ENCODE measurements at regions not wholly inside any gene's neighbourhood (a gene's known extent, or its start where the extent isn't known, plus 50 kb on each side); places are given as distances from the start of the nearest gene placed in this dataset.
"Not testable (repeated sequence)": the region's sequence is repeated elsewhere in the genome, so short reads cannot be mapped to it uniquely, and the experiment has no call there.

GRCh38 chr13:28573595-28574373, 78.9 kb upstream of the FLT1 start:
- no peak for DNase-seq (ENCODE audit: low read depth)

- no peak for DNase-seq (ENCODE audit: low read depth)
Measured at GRCh38 chr13:28572871-28573270, 77.9 kb upstream of the FLT1 start.

- DNase-seq (ENCODE audit: low read depth): not testable (repeated sequence)
Measured at GRCh38 chr13:28570356-28570755, 75.4 kb upstream of the FLT1 start.

GRCh38 chr13:28569886-28570285, 75.0 kb upstream of the FLT1 start:
- DNase-seq (ENCODE audit: low read depth): no peak

GRCh38 chr13:28568286-28568685, 73.4 kb upstream of the FLT1 start:
- DNase-seq (ENCODE audit: low read depth): no peak

GRCh38 chr13:28566891-28567290, 72.0 kb upstream of the FLT1 start:
- DNase-seq (ENCODE audit: low read depth): no peak

- DNase-seq (ENCODE audit: low read depth): no peak
Measured at GRCh38 chr13:28566283-28566682, 71.4 kb upstream of the FLT1 start.

GRCh38 chr13:28564030-28564429, 69.1 kb upstream of the FLT1 start:
- no peak for DNase-seq (ENCODE audit: low read depth)

- DNase-seq (ENCODE audit: low read depth): no peak
Measured at GRCh38 chr13:28563609-28564008, 68.7 kb upstream of the FLT1 start.

- no peak for DNase-seq (ENCODE audit: low read depth)
Measured at GRCh38 chr13:28560612-28561011, 65.7 kb upstream of the FLT1 start.

- DNase-seq (ENCODE audit: low read depth): no peak
Measured at GRCh38 chr13:28559636-28560259, 64.8 kb upstream of the FLT1 start.

- no peak for DNase-seq (ENCODE audit: low read depth)
Measured at GRCh38 chr13:28558567-28558966, 63.6 kb upstream of the FLT1 start.

- DNase-seq (ENCODE audit: low read depth): peak; percentile 82
Measured at GRCh38 chr13:28557725-28558520, 63.0 kb upstream of the FLT1 start.

- DNase-seq (ENCODE audit: low read depth): no peak
Measured at GRCh38 chr13:28555096-28555495, 60.2 kb upstream of the FLT1 start.

- DNase-seq (ENCODE audit: low read depth): no peak
Measured at GRCh38 chr13:28553971-28554370, 59.0 kb upstream of the FLT1 start.

GRCh38 chr13:28552288-28552687, 57.4 kb upstream of the FLT1 start:
- no peak for DNase-seq (ENCODE audit: low read depth)

- DNase-seq (ENCODE audit: low read depth): no peak
Measured at GRCh38 chr13:28551498-28551895, 56.6 kb upstream of the FLT1 start.

- no peak for DNase-seq (ENCODE audit: low read depth)
Measured at GRCh38 chr13:28550721-28551497, 56.0 kb upstream of the FLT1 start.

- DNase-seq (ENCODE audit: low read depth): no peak
Measured at GRCh38 chr13:28550091-28550490, 55.2 kb upstream of the FLT1 start.

GRCh38 chr13:28548872-28549271, 53.9 kb upstream of the FLT1 start:
- DNase-seq (ENCODE audit: low read depth): no peak

GRCh38 chr13:28548468-28548867, 53.5 kb upstream of the FLT1 start:
- no peak for DNase-seq (ENCODE audit: low read depth)

Data from amniotic epithelial cell (primary cell).